ENCODE measurements at regions not wholly inside any gene's neighbourhood (a gene's known extent, or its start where the extent isn't known, plus 50 kb on each side); places are given as distances from the start of the nearest gene placed in this dataset.

DNA sequence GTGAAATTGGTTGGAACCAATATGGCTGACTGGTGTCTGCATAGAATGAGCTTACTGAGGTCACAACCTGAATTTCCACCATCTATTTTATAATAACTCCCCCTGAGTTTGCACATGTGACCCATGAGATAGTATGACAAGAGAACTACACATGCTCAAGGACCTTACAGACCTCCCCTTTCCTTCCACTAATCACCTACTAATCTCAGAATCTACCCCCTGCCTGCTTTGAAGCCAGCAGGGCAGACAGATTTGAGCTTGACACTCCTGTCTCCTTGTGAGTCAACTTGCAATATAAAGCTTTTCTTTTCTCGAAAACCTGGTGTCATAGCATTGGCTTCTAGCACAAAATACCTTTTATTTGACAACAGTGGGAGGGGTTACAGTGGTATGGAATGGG lies 248.4 kb downstream of the RFC3 start:
- CTCF ChIA-PET = no interaction called here
- TF ChIP-seq ZNF391 (tag by site-specific recombination; IDR thresholded peaks at IDR 0.05; ENCODE audit: borderline replicate concordance, low read depth) (no peak), ZNF221 (tag by site-specific recombination; IDR thresholded peaks at IDR 0.05; ENCODE audit: borderline replicate concordance) (no peak), YY2 (tag by site-specific recombination; IDR thresholded peaks at IDR 0.05) (no peak), GLIS1 (tag by site-specific recombination; IDR thresholded peaks at IDR 0.05) (peak; percentile 74)
- TF ChIP-seq, protein P1, sequence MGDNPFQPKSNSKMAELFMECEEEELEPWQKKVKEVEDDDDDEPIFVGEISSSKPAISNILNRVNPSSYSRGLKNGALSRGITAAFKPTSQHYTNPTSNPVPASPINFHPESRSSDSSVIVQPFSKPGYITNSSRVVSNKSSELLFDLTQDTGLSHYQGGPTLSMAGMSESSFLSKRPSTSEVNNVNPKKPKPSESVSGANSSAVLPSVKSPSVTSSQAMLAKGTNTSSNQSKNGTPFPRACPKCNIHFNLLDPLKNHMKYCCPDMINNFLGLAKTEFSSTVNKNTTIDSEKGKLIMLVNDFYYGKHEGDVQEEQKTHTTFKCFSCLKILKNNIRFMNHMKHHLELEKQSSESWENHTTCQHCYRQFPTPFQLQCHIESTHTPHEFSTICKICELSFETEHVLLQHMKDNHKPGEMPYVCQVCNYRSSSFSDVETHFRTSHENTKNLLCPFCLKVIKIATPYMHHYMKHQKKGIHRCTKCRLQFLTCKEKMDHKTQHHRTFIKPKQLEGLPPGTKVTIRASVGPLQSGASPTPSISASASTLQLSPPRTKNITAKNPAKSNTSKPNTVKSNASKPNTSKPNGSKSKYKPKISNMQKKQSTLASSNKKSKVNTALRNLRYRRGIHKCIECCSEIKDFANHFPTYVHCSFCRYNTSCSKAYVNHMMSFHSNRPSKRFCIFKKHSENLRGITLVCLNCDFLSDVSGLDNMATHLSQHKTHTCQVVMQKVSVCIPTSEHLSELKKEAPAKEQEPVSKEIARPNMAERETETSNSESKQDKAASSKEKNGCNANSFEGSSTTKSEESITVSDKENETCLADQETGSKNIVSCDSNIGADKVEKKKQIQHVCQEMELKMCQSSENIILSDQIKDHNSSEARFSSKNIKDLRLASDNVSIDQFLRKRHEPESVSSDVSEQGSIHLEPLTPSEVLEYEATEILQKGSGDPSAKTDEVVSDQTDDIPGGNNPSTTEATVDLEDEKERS (tag by site-specific recombination; IDR thresholded peaks at IDR 0.05) = no peak
- TF ChIP-seq, protein P2, sequence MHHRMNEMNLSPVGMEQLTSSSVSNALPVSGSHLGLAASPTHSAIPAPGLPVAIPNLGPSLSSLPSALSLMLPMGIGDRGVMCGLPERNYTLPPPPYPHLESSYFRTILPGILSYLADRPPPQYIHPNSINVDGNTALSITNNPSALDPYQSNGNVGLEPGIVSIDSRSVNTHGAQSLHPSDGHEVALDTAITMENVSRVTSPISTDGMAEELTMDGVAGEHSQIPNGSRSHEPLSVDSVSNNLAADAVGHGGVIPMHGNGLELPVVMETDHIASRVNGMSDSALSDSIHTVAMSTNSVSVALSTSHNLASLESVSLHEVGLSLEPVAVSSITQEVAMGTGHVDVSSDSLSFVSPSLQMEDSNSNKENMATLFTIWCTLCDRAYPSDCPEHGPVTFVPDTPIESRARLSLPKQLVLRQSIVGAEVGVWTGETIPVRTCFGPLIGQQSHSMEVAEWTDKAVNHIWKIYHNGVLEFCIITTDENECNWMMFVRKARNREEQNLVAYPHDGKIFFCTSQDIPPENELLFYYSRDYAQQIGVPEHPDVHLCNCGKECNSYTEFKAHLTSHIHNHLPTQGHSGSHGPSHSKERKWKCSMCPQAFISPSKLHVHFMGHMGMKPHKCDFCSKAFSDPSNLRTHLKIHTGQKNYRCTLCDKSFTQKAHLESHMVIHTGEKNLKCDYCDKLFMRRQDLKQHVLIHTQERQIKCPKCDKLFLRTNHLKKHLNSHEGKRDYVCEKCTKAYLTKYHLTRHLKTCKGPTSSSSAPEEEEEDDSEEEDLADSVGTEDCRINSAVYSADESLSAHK (tag by site-specific recombination; IDR thresholded peaks at IDR 0.05) = no peak

DNA sequence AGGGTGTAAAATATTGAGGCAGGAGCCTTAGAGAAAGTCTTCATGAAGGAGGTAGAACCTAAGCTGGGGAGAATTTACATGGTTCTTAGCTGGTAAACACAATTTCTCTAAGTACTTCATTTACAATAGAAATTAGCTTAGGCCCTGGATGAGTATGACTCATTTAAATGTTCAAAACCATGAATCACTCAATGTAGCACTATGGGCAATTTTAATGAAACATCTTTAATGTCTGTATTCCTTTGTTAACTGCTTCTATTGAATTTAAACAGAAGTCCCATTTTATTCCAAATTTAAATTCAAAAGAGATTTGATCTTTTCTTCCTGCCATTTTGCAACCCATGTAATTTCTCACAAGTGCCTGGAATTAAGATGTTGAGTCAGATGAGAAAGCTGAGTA lies 252.1 kb downstream of the RFC3 start:
- ChIA-PET POLR2A (no interaction called here), CTCF (no interaction called here)
- Histone ChIP-seq H3K4me1 (ENCODE audit: control insufficient read depth, insufficient read depth, low read length) (no peaks in the 10 kb centered on the region), H3K9me3 (ENCODE audit: control insufficient read depth, insufficient read depth, low read depth, low read length) (no peaks in the 10 kb centered on the region), H3K36me3 (ENCODE audit: control insufficient read depth in 2 of 2, insufficient read depth in 1 of 2, low read length in 2 of 2) (no peaks in the 10 kb centered on the region), H3K4me3 (ENCODE audit: low read depth, low read length) (no peak overlapping the region), H3K27ac (ENCODE audit: extremely low read depth, low read depth, low read length) (no peak overlapping the region)
- TF ChIP-seq BCL11B (tag by site-specific recombination; IDR thresholded peaks at IDR 0.05; ENCODE audit: low read depth) (no peak), ZBTB8A (tag by site-specific recombination; IDR thresholded peaks at IDR 0.05) (no peak)

More for the DNA sequence above, 248.4 kb downstream of the RFC3 start:
- Histone ChIP-seq H3K9me3 (ENCODE audit: control insufficient read depth, insufficient read depth, low read depth, low read length) (no peaks in the 10 kb centered on the region), H3K36me3 (ENCODE audit: control insufficient read depth in 2 of 2, insufficient read depth in 1 of 2, low read length in 2 of 2) (no peaks in the 10 kb centered on the region), H3K4me1 (ENCODE audit: control insufficient read depth, insufficient read depth, low read length) (no peaks in the 10 kb centered on the region), H3K27ac (ENCODE audit: extremely low read depth, low read depth, low read length) (no peak overlapping the region), H3K4me3 (ENCODE audit: low read depth, low read length) (no peak overlapping the region)
- POLR2A ChIA-PET = no interaction called here

DNA sequence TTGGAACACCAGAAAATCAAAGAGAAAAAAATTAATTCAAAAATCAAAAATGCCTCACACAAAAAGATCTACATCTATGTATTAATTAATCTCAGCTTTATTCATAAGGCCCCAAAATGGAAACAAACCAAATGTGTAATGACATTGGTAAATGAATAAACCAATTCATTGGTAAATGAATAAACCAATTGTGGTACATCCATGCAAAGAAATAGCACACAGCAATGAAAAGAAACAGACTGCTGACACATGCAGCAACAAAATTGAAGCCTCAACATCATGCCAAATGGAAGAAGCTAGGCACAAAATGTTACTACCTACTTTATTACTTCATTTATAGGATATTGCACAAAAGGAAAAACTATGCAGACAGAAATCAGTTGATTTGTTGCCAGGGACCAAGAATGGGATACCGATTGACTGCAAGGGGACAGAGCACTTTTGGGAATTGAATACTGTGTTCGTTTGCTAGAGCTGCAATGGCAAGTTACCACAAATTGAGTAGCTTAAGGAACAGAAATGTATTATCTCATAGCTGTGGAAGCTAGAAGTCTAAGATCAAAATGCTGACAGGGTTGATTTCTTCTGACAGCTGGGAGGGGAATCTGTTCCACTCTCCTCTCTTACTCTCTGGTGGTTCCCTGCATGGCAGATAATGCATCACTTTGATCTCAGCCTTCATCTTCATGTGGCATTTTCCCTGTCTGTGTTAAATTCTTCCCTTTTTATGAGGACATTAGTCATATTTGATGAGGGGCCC lies 252.8 kb downstream of the RFC3 start:
- no peaks in the 10 kb centered on the region for H3K36me3 ChIP-seq (ENCODE audit: control insufficient read depth in 2 of 2, insufficient read depth in 1 of 2, low read length in 2 of 2)
- no peaks in the 10 kb centered on the region for H3K9me3 ChIP-seq (ENCODE audit: control insufficient read depth, insufficient read depth, low read depth, low read length)
- no peaks in the 10 kb centered on the region for H3K4me1 ChIP-seq (ENCODE audit: control insufficient read depth, insufficient read depth, low read length)
- no peak overlapping the region for H3K27ac ChIP-seq (ENCODE audit: extremely low read depth, low read depth, low read length)
- CTCF ChIA-PET = no interaction called here
- no peak overlapping the region for H3K4me3 ChIP-seq (ENCODE audit: low read depth, low read length)
- TF ChIP-seq ZNF19 (tag by site-specific recombination; IDR thresholded peaks at IDR 0.05; ENCODE audit: low read depth) (no peak), ZBTB48 (tag by site-specific recombination; IDR thresholded peaks at IDR 0.05) (no peak), MEIS1 (CRISPR knock-in tag; IDR thresholded peaks at IDR 0.05; ENCODE audit: borderline replicate concordance) (no peak), ZNF501 (tag by site-specific recombination; IDR thresholded peaks at IDR 0.05) (no peak), ZNF701 (tag by site-specific recombination; IDR thresholded peaks at IDR 0.05) (no peak), RBAK (tag by site-specific recombination; IDR thresholded peaks at IDR 0.05) (no peak), ZSCAN23 (tag by site-specific recombination; IDR thresholded peaks at IDR 0.05) (no peak), ZNF426 (tag by site-specific recombination; IDR thresholded peaks at IDR 0.05) (no peak), ZNF585B (tag by site-specific recombination; IDR thresholded peaks at IDR 0.05) (no peak), BCL11B (tag by site-specific recombination; IDR thresholded peaks at IDR 0.05; ENCODE audit: low read depth) (no peak)
- TF ChIP-seq, protein P3, sequence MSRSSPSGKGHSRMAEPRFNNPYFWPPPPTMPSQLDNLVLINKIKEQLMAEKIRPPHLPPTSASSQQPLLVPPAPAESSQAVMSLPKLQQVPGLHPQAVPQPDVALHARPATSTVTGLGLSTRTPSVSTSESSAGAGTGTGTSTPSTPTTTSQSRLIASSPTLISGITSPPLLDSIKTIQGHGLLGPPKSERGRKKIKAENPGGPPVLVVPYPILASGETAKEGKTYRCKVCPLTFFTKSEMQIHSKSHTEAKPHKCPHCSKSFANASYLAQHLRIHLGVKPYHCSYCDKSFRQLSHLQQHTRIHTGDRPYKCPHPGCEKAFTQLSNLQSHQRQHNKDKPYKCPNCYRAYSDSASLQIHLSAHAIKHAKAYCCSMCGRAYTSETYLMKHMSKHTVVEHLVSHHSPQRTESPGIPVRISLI (tag by site-specific recombination; IDR thresholded peaks at IDR 0.05) = no peak
- TF ChIP-seq, protein P4, sequence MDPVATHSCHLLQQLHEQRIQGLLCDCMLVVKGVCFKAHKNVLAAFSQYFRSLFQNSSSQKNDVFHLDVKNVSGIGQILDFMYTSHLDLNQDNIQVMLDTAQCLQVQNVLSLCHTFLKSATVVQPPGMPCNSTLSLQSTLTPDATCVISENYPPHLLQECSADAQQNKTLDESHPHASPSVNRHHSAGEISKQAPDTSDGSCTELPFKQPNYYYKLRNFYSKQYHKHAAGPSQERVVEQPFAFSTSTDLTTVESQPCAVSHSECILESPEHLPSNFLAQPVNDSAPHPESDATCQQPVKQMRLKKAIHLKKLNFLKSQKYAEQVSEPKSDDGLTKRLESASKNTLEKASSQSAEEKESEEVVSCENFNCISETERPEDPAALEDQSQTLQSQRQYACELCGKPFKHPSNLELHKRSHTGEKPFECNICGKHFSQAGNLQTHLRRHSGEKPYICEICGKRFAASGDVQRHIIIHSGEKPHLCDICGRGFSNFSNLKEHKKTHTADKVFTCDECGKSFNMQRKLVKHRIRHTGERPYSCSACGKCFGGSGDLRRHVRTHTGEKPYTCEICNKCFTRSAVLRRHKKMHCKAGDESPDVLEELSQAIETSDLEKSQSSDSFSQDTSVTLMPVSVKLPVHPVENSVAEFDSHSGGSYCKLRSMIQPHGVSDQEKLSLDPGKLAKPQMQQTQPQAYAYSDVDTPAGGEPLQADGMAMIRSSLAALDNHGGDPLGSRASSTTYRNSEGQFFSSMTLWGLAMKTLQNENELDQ (tag by site-specific recombination; IDR thresholded peaks at IDR 0.05; ENCODE audit: low read depth) = no peak
- POLR2A ChIA-PET = no interaction called here
